ENCODE measurements at regions not wholly inside any gene's neighbourhood (a gene's known extent, or its start where the extent isn't known, plus 50 kb on each side); places are given as distances from the start of the nearest gene placed in this dataset.

- TF ChIP-seq POLR2A (IDR thresholded peaks at IDR 0.05; ENCODE audit: low read depth, low read length) (no peak), POLR2AphosphoS5 (IDR thresholded peaks at IDR 0.05; ENCODE audit: low read depth, low read length) (no peak), TAF1 (IDR thresholded peaks at IDR 0.05; ENCODE audit: borderline replicate concordance, low read depth, low read length) (no peak)
These were observed 68.2 kb downstream of the FOXD2 start for GRCh38 chr1:47506053-47506452.
